ENCODE measurements at regions not wholly inside any gene's neighbourhood (a gene's known extent, or its start where the extent isn't known, plus 50 kb on each side); places are given as distances from the start of the nearest gene placed in this dataset.

- no peak overlapping the region for H3K27ac ChIP-seq
- no peaks in the 10 kb centered on the region for H3K27me3 ChIP-seq
- no peaks in the 10 kb centered on the region for H3K4me1 ChIP-seq
- H3K4me3 ChIP-seq: no peak overlapping the region
- H3K36me3 ChIP-seq: no peaks in the 10 kb centered on the region
- TF ChIP-seq EP300 (IDR thresholded peaks at IDR 0.05) (no peak), POLR2A (IDR thresholded peaks at IDR 0.05) (no peak), CTCF (IDR thresholded peaks at IDR 0.05) (no peak)
- WGBS, 2 donors: 93 to 95% methylated on average over 2 of the region's 2 CpGs
- DNase-seq (ENCODE audit: low spot score in 2 of 2): no peak
- no peaks in the 10 kb centered on the region for H3K9me3 ChIP-seq
Observed at GRCh38 chr10:29107866-29108498, 180.9 kb upstream of the LYZL1 start.

GRCh38 chr10:29109707-29110571 is 178.9 kb upstream of the LYZL1 start:
- Histone ChIP-seq H3K36me3 (no peaks in the 10 kb centered on the region), H3K4me3 (no peak overlapping the region), H3K27ac (no peak overlapping the region), H3K27me3 (no peaks in the 10 kb centered on the region), H3K4me1 (no peaks in the 10 kb centered on the region), H3K9me3 (no peaks in the 10 kb centered on the region)
- 85 to 88% methylated on average over 9 of the region's 9 CpGs for WGBS, 2 donors
- TF ChIP-seq EP300 (IDR thresholded peaks at IDR 0.05) (no peak), CTCF (IDR thresholded peaks at IDR 0.05) (no peak), POLR2A (IDR thresholded peaks at IDR 0.05) (no peak)
- DNase-seq (ENCODE audit: low spot score in 2 of 2): no peak

GRCh38 chr10:29112827-29113615 is 175.8 kb upstream of the LYZL1 start:
- Histone ChIP-seq H3K36me3 (no peaks in the 10 kb centered on the region), H3K4me1 (no peaks in the 10 kb centered on the region), H3K27me3 (no peaks in the 10 kb centered on the region), H3K9me3 (peaks cover 0 to 27% (median 5%) of the 10 kb centered on the region in 4 donors), H3K27ac (no peak overlapping the region), H3K4me3 (no peak overlapping the region)
- no peak for DNase-seq (ENCODE audit: low spot score in 2 of 2)
- 70% methylated on average over 13 of the region's 13 CpGs for WGBS, 2 donors
- TF ChIP-seq CTCF (IDR thresholded peaks at IDR 0.05) (no peak), POLR2A (IDR thresholded peaks at IDR 0.05) (no peak), EP300 (IDR thresholded peaks at IDR 0.05) (no peak)

GRCh38 chr10:29113616-29113945 is 175.3 kb upstream of the LYZL1 start:
- H3K27me3 ChIP-seq: no peaks in the 10 kb centered on the region
- no peak overlapping the region for H3K4me3 ChIP-seq
- H3K9me3 ChIP-seq: peaks cover 0 to 33% (median 7%) of the 10 kb centered on the region in 4 donors
- H3K36me3 ChIP-seq: no peaks in the 10 kb centered on the region
- DNase-seq (ENCODE audit: low spot score in 2 of 2): no peak
- TF ChIP-seq CTCF (IDR thresholded peaks at IDR 0.05) (no peak), POLR2A (IDR thresholded peaks at IDR 0.05) (no peak), EP300 (IDR thresholded peaks at IDR 0.05) (no peak)
- H3K27ac ChIP-seq: no peak overlapping the region
- H3K4me1 ChIP-seq: no peaks in the 10 kb centered on the region
- WGBS, 2 donors: 46 to 65% methylated on average over 8 of the region's 8 CpGs

Measured in tibial nerve (tissue), 4 donors.